HG03442 (cell line): ENCODE measurements at regions not wholly inside any gene's neighbourhood (a gene's known extent, or its start where the extent isn't known, plus 50 kb on each side); places are given as distances from the start of the nearest gene placed in this dataset.
"Not testable (repeated sequence)": the region's sequence is repeated elsewhere in the genome, so short reads cannot be mapped to it uniquely, and the experiment has no call there.

ENCODE experiments used
- ATAC-seq: cut with Tn5 transposase; IDR thresholded peaks from one replicate; pipeline ENCODE4 v1.9.1; 2021; ENCODE audit warnings: mild to moderate bottlenecking, moderate library complexity; ENCODE audit not compliant: unreplicated experiment

DNA sequence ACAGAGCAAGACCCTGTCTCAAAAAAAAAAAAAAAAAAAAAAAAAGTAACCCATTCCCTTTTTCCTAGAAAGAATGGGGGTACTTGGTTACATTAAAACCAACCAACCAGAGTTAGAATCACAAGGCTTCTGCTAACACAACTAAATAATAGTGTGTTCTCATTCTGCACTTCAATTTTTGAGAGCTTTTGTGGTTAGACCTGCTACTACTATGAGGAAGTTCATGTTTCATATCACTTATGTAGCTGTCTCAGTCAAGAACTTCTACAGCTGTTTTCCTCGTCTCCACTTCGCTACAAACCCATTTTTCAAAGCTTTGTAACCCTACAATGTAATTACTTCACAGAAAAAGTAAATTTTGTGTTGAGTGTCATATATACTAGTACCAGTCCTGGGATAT, 58.3 kb downstream of the PDHA2 start:
- no peak for ATAC-seq

DNA sequence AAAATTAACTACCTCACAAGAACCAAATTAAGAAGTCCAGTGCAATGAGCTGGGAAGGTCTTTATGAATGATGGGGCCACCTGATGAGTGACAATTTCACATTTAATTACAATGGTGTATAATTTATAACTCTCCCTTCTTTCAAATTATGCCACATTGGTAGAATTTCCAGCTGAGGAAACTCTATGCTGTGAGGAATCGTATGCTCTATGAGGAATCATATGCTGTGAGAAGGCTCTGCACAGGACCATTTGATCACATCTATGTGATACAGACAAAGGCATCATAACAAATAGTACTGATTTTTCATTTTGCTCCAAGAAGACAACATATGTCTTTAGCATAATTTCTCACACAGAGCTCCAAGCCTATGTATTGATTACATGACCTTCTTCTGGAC, 69.3 kb downstream of the PDHA2 start:
- ATAC-seq: no peak

DNA sequence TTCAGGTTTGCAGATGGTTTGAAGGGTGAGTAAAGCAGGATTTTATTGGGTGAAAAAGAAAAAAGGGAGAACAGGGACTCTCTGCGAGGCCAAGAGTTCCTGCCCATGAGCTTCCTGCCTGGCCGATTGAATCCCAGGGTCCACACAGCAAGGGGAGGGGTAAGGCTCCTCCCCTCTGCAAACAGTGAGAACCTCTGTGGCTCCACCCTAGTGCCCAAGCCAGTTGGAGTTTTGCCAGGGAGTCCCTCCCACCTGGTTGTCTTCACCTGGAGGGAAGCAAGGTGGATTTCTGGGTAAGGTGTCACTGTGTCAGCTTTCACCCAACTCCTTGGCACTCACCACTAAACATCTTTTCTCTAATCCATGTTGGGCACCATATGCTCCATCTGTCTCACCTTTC, 70.9 kb downstream of the PDHA2 start:
- no peak for ATAC-seq

DNA sequence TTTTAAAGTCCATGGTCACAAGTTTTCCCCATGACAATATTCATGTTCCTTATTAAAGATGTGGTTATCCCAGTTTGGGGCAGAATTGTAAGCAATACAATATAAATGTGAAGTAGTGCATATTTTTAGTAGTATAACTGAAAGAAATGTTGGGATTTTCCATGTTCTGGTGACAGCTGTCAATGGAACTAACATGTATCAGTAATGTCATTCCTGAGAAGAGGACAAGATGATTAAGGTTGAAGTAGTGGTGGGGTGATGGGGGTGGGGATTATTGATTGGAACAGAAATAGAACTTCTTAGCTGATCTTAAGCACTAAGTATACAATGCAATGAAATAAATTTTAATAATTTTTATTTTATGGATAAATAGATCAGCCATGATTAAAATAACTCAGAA, 81.6 kb downstream of the PDHA2 start:
- ATAC-seq: no peak

DNA sequence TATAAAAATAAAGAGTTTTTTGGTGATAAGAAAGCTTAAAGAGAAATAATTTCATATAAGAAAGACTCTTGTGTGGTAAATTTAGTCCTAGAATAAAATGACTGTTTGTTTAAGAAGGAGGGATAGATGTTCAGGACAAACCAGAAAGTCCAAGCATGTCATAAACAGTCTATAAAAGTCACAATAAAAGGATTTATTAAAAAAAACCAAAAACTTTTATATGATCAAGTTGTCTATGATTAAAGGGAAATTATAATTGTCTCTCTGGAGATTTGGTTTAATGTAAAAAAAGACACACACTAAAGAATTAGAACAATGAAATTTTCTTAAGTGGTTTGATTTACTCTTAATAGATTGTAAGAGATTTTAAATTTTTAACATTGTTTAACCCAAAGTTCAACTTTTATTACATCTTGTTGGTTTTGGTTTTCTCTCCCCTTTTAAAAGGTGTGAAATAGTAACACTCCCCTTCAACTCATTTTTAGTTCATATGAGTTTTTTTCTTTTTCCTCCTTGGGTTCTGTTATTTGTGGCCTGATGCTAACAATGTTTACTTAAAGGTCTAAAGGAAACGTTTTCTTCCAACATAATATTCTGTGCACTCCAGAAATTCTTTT, 89.7 kb downstream of the PDHA2 start:
- ATAC-seq: no peak

DNA sequence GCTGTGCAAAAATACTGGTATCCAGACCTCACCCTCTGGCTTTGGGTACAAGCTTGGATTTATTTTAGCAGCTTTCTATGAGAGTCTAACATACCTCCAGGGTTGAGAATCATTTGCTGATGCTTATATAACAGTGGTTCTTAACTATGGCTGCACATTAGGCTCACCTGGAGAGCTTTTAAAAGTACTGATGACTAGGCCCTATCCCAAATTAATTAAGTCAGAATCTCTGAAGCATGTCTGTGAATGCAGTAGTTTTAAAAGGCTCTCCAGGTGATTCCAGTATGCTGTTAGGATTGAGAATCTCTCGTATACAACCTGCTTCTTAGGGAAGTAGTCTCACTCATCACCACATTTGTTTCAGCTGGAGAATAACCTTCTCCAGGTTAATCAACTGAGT, 99.2 kb downstream of the PDHA2 start:
- ATAC-seq: no peak

DNA sequence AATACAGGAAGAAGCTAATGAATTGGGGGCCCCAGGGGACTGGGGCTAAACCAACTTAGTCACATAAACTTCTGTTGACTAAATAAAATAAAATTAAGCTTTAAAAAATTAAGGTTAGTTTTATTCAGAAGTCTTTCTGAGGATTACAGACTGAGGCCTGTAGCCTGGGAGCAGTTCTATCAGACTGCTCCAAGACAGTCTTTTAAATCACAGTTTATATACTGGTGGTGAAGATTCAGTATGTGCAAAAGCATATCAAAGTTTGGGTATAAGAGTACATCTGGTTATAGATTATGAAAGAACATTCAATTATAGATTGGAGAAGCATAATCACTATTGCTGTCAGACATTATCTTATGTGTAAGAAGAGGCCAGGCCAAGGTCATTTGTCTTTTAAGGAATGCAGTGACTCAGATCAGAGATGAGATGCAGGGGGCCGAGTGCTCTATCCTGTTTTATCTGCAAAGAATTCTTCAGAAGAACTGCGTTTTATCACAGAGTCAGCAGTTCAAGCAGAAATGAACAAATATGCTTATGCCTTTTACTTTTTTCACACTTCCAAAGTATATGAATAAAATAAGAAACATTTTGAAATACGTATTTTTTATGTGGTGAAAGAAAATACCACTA, 109.4 kb downstream of the PDHA2 start:
- no peak for ATAC-seq

DNA sequence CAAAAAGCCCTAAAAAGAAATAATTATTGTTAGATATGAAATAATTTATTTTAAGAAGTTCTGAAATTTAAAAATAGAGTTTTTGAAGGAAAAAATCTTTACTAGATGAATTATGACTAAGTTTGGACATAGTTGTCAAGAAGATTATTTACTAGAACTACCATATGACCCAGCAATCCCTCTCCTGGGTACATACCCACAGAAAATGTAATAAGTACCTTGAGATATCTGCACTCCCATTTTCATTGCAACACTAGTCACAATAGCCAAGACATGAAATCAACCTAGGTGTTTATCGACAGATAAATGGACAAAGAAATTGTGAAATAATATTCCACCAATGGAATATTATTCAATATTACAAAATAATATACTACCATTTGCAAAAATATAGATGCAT, 109.9 kb downstream of the PDHA2 start:
- ATAC-seq: no peak

DNA sequence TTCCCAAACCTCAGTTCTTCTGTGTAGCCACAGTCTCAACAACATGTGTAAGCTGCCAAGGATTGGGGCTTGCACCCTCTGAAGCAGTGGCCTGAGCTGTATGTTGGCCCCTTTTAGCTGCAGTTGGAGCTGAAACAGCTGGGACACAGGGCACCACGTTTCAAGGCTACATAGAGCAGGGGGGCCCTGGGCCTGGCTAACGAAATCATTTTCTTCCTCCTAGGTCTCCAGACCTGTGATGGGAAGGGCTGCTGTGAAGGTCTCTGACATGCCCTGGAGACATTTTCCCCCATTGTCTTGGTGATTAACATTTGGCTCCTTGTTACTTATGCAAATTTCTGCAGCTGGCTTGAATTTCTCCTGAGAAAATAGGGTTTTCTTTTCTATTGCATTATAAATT, 112.6 kb downstream of the PDHA2 start:
- not testable (repeated sequence) for ATAC-seq

DNA sequence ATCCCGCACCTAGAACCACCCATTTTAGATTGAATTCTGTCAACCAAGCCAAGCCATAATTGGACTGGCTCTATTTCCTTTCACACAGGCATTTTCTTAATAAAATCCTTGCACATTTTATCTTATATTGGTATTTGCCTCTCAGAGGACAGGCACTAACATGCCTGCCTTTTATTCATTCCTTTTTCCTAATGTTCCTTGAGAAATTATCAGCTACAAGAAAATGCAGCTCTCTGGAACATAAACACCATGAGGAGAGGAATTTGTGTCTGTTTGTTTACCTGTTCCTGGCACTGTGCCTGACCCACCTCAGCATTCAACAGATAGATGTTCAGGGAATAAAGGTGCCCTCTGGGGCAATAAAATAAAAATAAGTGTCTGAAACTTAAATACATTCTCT, 116.2 kb downstream of the PDHA2 start:
- ATAC-seq: no peak

DNA sequence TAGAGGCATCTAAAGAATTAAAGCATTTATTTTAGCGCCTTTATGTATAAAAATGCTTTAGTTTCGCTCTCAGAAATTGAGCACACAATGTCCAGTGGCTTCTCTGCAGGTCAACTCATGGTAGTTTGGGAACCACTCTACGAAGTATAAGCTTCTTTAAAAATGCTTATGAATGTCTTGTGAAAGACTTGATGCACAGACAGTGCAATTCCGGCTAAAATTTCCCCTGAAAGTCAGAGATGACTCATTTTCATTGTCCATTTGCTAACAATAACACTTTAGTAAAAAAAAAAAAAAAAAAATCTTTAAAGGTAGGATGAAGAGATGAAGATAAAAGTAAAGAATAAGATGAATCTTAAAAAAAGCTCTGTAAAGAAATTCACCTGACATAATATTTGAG, 117.2 kb downstream of the PDHA2 start:
- ATAC-seq: no peak

DNA sequence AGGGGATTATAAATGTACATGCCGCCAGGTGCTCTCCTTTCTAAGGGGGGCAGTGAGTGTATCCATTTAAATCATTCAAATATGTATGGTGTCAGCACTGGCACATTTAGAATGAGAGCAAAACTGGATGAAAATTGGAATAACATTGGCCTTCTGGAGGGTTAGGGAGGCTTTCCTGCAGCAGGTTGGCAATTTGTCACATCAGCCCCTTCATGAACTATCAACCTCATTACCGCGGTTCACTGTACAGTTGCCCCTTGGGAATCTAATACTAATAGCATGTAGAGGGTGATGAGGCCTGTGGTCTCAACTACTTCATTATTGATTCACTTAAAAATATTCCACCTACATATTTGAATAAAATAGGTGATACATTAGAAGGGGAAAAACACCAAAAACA, 117.9 kb downstream of the PDHA2 start:
- no peak for ATAC-seq

DNA sequence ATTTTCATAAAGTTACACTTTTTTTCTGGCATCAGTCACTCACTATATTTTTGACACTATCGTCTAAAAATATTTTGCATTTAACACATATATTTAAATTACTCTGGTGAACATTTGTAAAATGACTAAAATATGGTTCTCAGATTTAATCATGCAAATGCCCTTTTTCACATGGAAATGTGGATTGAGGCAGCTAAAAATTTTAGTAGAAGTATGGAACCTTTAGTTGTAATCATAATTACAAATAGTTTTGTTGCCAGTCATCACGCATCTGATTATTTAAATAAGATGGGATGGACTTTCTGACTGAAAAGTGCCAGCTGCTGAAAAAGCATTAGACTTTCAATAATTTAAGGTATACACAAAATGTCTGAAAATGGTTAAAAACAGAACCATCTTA, 119.3 kb downstream of the PDHA2 start:
- ATAC-seq: no peak

DNA sequence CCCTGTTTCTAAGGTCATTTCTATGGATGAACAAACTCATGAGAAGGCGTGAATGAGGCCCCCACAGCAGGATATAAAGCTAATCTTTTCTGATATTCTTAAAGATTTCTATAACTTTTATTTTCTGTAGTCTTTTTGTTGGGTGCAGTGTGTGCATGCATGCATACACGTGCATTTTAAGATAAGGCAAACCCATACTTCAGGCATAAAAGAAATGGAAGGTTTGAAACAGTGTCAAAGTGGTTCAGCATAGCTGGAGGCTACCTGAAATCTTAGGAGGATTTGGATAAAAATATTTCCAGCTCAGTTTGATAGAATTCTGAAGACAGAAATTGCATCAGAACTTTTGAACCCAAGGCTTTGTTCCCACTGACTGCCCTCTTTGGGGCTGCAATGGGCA, 119.7 kb downstream of the PDHA2 start:
- ATAC-seq: no peak

DNA sequence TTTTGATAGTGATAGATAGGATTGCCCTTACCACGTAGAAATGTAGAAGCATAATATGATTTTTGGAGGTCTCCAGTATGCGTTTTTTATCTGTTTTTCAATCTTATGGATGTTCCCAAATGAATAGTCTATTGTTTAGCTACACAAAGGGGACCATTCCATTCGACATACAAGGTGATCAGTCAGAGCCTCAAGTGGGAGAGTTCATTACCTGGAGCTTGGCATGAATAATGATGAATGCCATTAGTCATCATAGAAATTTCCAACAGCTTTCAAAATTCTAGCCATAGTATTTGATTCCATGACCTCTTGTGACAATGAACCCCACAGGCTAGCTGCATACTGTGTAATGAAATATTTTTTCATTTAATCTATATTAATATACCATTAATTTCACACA, 123.6 kb downstream of the PDHA2 start:
- no peak for ATAC-seq

DNA sequence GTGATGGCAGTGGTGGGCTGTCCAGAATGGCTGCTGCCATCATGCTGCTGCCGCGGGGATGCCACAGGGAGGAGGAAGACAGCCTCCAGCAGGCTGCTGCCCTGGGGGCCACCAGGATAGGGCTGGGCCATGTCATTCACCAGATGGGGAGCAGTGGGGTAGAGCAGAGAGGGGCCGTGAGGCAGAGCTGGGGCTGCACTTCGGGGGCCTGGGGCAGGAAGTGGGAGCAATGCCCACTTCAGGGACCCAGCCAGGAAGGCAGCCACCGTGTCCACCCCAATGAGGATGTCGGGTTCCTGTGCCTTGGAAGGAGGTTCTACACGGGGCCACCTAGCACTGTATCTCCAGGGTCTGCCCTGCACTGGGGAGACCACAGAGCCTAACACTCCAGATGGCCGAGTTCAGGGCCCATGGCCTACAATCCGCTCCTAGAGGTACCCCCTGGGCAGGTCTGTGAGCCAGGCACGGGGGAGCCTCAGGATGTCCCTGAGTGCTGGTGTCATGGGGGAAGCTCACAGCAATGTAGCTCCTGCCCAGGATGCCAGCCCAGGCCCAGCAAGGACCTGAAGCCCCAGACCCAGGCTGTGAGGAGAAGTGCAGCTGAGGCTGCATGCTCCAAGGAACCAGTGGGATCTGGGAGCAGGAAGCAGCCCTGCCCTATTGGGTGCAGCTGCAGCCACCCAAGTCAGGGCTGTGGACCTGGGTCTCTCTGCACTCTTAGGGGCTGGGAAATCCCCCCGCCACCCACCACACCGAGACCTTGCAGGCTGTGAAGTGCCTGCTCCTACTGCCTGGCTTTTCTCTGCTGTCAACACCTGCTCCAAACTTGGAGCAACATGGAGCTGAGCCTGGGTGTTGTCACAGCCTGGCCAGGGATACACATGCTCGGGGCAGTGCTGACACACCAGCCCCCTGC, 140.3 kb downstream of the PDHA2 start:
- ATAC-seq: no peak

DNA sequence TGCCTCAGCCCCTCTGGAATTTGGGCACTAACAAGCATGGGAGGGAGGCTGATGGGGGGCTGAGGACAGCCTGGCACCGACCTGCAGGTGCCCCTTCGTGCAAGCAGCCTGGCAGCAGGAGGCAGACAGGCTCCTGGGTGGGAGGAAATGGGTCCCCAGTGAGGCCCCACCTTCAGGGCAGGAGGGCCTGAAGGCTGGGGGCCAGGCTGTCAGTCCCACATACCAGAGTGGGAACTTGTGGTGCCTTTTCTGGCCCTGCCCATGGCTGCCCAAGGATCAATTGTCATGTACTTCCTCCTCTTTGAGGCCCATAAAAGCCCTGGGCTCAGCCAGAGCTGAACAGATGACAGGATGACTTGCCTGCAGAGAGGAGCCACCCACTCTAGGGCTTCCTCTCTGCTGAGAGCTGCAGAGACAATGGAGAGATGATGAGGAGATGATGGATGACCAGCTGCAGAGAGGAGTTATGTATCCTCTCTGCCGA, 141.0 kb downstream of the PDHA2 start:
- ATAC-seq: no peak

DNA sequence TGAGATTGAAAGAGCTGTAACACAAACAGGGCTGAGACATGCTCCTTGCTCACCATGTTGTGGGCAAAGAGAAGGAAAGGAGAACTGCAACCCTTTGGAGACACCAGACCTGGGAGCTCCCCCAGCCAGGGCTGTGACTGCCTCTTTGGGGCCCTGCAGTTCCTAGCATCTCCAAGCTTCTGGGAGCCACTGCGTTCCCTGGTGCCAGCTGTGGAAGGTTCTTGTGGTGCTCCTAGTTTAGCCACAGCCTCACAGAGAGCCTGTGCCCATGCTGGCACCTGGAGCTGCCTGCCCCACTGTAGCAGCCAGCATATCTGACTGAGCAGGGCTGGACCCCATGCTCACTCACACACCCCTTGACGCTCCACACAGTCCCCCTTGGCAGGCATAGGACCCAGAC, 141.7 kb downstream of the PDHA2 start:
- no peak for ATAC-seq

DNA sequence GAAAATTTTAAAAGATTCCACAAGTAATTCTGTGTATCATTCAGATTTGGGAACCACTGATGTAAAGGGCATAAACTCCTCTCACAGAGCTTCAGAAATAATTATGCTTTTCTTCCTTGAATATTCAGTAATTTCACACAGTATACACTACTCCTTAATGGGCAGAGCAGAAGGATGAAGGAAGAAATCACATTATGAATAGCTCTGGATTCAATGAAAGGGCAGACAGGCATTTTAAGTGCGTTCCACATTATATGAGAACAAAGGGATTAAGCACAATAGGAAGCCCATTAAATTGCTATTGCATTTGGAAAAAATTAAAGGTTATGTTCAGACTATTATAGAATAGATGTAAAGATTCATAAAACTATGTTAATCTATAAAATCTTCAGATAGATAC, 142.6 kb downstream of the PDHA2 start:
- no peak for ATAC-seq

DNA sequence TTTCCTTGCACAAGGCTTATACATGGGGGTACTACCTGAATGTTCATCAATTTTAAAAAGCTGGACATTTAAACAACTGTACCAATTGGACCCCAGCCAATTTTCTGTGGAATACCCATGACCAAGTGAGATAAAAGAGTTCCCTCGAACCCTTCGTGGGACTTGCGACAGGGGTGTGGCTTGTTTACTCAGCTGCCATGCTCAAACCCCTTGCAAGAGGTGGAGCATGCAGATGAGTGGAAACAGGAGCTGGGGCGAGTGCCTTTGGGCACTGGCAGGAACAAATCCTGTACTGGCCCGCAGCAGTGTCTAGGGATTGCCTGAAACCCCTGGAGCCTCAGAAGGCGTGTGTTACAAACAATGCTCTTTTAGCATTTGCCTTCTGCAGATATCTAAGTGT, 144.2 kb downstream of the PDHA2 start:
- no peak for ATAC-seq

DNA sequence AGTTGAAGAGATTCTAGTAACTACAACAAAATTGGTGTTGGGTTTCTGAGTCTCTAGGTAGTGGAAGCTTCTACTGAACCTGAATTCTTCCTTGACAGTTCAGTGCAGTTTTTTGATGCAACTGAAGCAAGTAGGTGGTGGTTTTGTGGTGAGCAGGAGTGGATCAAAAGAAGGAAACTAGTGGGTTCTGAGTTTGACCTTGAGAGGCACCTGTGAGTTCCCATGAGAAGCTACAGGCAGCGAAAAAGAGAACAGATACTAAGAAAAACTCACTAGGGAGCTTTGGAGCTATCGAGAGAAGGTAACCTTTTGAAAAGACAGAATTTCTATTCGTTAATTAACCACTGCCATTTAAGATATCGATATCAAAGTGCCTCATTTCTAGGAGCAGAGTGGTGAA, 145.2 kb downstream of the PDHA2 start:
- ATAC-seq: peak; percentile 45
